ENCODE measurements at regions not wholly inside any gene's neighbourhood (a gene's known extent, or its start where the extent isn't known, plus 50 kb on each side); places are given as distances from the start of the nearest gene placed in this dataset.

- no peak for DNase-seq (ENCODE audit: low spot score)
- peaks cover 4% of the 10 kb centered on the region for H3K4me1 ChIP-seq (replicated peaks)
- no peaks in the 10 kb centered on the region for H3K36me3 ChIP-seq
- H3K27me3 ChIP-seq (replicated peaks; ENCODE audit: insufficient read depth): no peaks in the 10 kb centered on the region
- no peak overlapping the region for H3K4me3 ChIP-seq
- intact Hi-C loops (cut with DNase I): no loop called here
- TF ChIP-seq POLR2AphosphoS5 (IDR thresholded peaks at IDR 0.05) (no peak), POLR2A (IDR thresholded peaks at IDR 0.05) (no peak)
- TF ChIP-seq, protein P1, sequence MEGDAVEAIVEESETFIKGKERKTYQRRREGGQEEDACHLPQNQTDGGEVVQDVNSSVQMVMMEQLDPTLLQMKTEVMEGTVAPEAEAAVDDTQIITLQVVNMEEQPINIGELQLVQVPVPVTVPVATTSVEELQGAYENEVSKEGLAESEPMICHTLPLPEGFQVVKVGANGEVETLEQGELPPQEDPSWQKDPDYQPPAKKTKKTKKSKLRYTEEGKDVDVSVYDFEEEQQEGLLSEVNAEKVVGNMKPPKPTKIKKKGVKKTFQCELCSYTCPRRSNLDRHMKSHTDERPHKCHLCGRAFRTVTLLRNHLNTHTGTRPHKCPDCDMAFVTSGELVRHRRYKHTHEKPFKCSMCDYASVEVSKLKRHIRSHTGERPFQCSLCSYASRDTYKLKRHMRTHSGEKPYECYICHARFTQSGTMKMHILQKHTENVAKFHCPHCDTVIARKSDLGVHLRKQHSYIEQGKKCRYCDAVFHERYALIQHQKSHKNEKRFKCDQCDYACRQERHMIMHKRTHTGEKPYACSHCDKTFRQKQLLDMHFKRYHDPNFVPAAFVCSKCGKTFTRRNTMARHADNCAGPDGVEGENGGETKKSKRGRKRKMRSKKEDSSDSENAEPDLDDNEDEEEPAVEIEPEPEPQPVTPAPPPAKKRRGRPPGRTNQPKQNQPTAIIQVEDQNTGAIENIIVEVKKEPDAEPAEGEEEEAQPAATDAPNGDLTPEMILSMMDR (IDR thresholded peaks at IDR 0.05): no peak
- H3K27ac ChIP-seq: no peak overlapping the region
- H3K9me3 ChIP-seq: no peaks in the 10 kb centered on the region
- 92% methylated on average over 8 of the region's 8 CpGs for WGBS
Observed at GRCh38 chr2:16181741-16182090, 241.4 kb downstream of the MYCN start.

- no peaks in the 10 kb centered on the region for H3K36me3 ChIP-seq
- intact Hi-C loops (cut with DNase I): no loop called here
- H3K27me3 ChIP-seq (replicated peaks; ENCODE audit: insufficient read depth): no peaks in the 10 kb centered on the region
- no peak overlapping the region for H3K4me3 ChIP-seq
- H3K4me1 ChIP-seq (replicated peaks): peaks cover 4% of the 10 kb centered on the region
- H3K27ac ChIP-seq: no peak overlapping the region
- H3K9me3 ChIP-seq: no peaks in the 10 kb centered on the region
- DNase-seq (ENCODE audit: low spot score): peak; percentile 27
- TF ChIP-seq POLR2A (IDR thresholded peaks at IDR 0.05) (no peak), POLR2AphosphoS5 (IDR thresholded peaks at IDR 0.05) (peak; percentile 23)
- TF ChIP-seq, protein P1 (IDR thresholded peaks at IDR 0.05): no peak
- WGBS: 66% methylated on average over 12 of the region's 12 CpGs
Observed at GRCh38 chr2:16181062-16181740, 240.9 kb downstream of the MYCN start.

- H3K36me3 ChIP-seq: no peaks in the 10 kb centered on the region
- H3K4me3 ChIP-seq: no peak overlapping the region
- peaks cover 4% of the 10 kb centered on the region for H3K4me1 ChIP-seq (replicated peaks)
- H3K27me3 ChIP-seq (replicated peaks; ENCODE audit: insufficient read depth): no peaks in the 10 kb centered on the region
- DNase-seq (ENCODE audit: low spot score): no peak
- 83% methylated on average over 6 of the region's 6 CpGs for WGBS
- intact Hi-C loops (cut with DNase I): no loop called here
- no peaks in the 10 kb centered on the region for H3K9me3 ChIP-seq
- TF ChIP-seq POLR2AphosphoS5 (IDR thresholded peaks at IDR 0.05) (no peak), POLR2A (IDR thresholded peaks at IDR 0.05) (no peak)
- TF ChIP-seq, protein P1 (IDR thresholded peaks at IDR 0.05): no peak
- no peak overlapping the region for H3K27ac ChIP-seq
Observed at GRCh38 chr2:16180631-16181030, 240.3 kb downstream of the MYCN start.

GRCh38 chr2:16179701-16180416, 239.5 kb downstream of the MYCN start:
- Histone ChIP-seq H3K27me3 (replicated peaks; ENCODE audit: insufficient read depth) (no peaks in the 10 kb centered on the region), H3K9me3 (no peaks in the 10 kb centered on the region), H3K4me3 (no peak overlapping the region), H3K27ac (no peak overlapping the region), H3K36me3 (no peaks in the 10 kb centered on the region), H3K4me1 (replicated peaks) (peaks cover 4% of the 10 kb centered on the region)
- DNase-seq (ENCODE audit: low spot score): peak; percentile 12
- intact Hi-C loops (cut with DNase I): no loop called here
- TF ChIP-seq, protein P1 (IDR thresholded peaks at IDR 0.05): no peak
- TF ChIP-seq POLR2A (IDR thresholded peaks at IDR 0.05) (no peak), POLR2AphosphoS5 (IDR thresholded peaks at IDR 0.05) (no peak)
- WGBS: 25% methylated on average over 8 of the region's 8 CpGs
